H1 (cell line): ENCODE measurements at regions not wholly inside any gene's neighbourhood (a gene's known extent, or its start where the extent isn't known, plus 50 kb on each side); places are given as distances from the start of the nearest gene placed in this dataset.

ENCODE experiments used
- CTCF ChIA-PET: fragments of 300-600 bp; sonication (Branson Sonifier 250); formaldehyde crosslinking; loops from one replicate; lab custom pipeline; 2021; ENCODE audit not compliant: partially characterized antibody; lab: Charles Lee
- POLR2A ChIA-PET: fragments of 300-600 bp; sonication (Branson Sonifier 250); formaldehyde crosslinking; loops from one replicate; lab custom pipeline; 2021; ENCODE audit warnings: inconsistent platforms; ENCODE audit not compliant: partially characterized antibody; lab: Charles Lee
- DNase-seq, 2 experiments: peaks; one replicate each; pipeline versions ENCODE4 v3.0.0 to v3.0.0-alpha.2; 2010 to 2022; ENCODE audit warnings: low spot score in 2 of 2, low read depth in 1 of 2, mixed read lengths in 1 of 2
- FAIRE-seq: peaks from 2 replicates; lab custom pipeline; 2011; peaks lifted over from hg19 to GRCh38; lab: Jason Lieb, UNC
- H2AFZ ChIP-seq: 2 replicates; pipeline ENCODE4 v1.8.1; 2012; ENCODE audit warnings: low read length, inconsistent platforms
- H2AK5ac ChIP-seq: 2 replicates; pipeline ENCODE4 v1.6.1; 2013; ENCODE audit warnings: low read depth, low read length
- H2BK120ac ChIP-seq: replicated peaks from 2 replicates; pipeline ENCODE3; 2013; ENCODE audit warnings: low read depth, low read length, inconsistent platforms
- H2BK12ac ChIP-seq: 2 replicates; pipeline ENCODE4 v1.6.1; 2013; ENCODE audit warnings: low read depth, low read length
- H2BK15ac ChIP-seq: 2 replicates; pipeline ENCODE4 v1.6.1; 2013; ENCODE audit warnings: low read length
- H2BK20ac ChIP-seq: 2 replicates; pipeline ENCODE4 v1.6.1; 2013; ENCODE audit warnings: low read length
- H2BK5ac ChIP-seq: 2 replicates; pipeline ENCODE4 v1.6.1; 2013; ENCODE audit warnings: low read depth, low read length
- H3K14ac ChIP-seq: 2 replicates; pipeline ENCODE4 v1.6.1; 2013; ENCODE audit warnings: inconsistent platforms; ENCODE audit not compliant: insufficient read length
- H3K18ac ChIP-seq: 2 replicates; pipeline ENCODE4 v1.6.1; 2013; ENCODE audit warnings: low read length; ENCODE audit errors: extremely low read depth
- H3K23ac ChIP-seq: 2 replicates; pipeline ENCODE4 v1.6.1; 2013; ENCODE audit warnings: inconsistent platforms; ENCODE audit not compliant: insufficient read length
- H3K23me2 ChIP-seq: 2 replicates; pipeline ENCODE4 v1.6.1; 2013; ENCODE audit warnings: low read depth, low read length
- H3K27ac ChIP-seq: 2 replicates; pipeline ENCODE4 v1.6.1; 2011; ENCODE audit warnings: low read depth, low read length, inconsistent platforms
- H3K27me3 ChIP-seq, 4 experiments: replicated peaks in 1 of 4; 1 replicate in 1 of 4; 2 replicates in 3 of 4; pipeline versions ENCODE4 v1.6.1 to v1.8.1; 2011 to 2013; ENCODE audit warnings: low read length in 3 of 4, mild to moderate bottlenecking in 3 of 4, inconsistent platforms in 2 of 4, mixed read lengths in 2 of 4, moderate library complexity in 1 of 4; ENCODE audit not compliant: control insufficient read depth in 3 of 4, insufficient read depth in 3 of 4; ENCODE audit errors: extremely low read depth in 1 of 4
- H3K36me3 ChIP-seq, 4 experiments: 2 replicates each; pipeline versions ENCODE4 v1.6.1 to v1.8.1; 2011 to 2013; ENCODE audit warnings: mild to moderate bottlenecking in 4 of 4, low read length in 3 of 4, moderate library complexity in 2 of 4, control low read depth in 1 of 4, inconsistent platforms in 1 of 4; ENCODE audit not compliant: insufficient read depth in 4 of 4, control insufficient read depth in 2 of 4
- H3K4ac ChIP-seq: replicated peaks from 2 replicates; pipeline ENCODE3; 2013; ENCODE audit warnings: low read length, low read depth, mixed read lengths, inconsistent platforms; ENCODE audit not compliant: insufficient read length
- H3K4me1 ChIP-seq, 4 experiments: replicated peaks in 1 of 4; 1 replicate in 1 of 4; 2 replicates in 3 of 4; pipeline versions ENCODE4 v1.6.1 to v1.8.1; 2011 to 2013; ENCODE audit warnings: low read length in 3 of 4, inconsistent platforms in 2 of 4, mixed read lengths in 1 of 4; ENCODE audit not compliant: insufficient read depth in 4 of 4, control insufficient read depth in 3 of 4
- H3K4me2 ChIP-seq, 2 experiments: 2 replicates each; pipeline versions ENCODE4 v1.6.1 to v1.8.1; 2011 to 2013; ENCODE audit warnings: low read depth in 2 of 2, low read length in 2 of 2, control low read depth in 1 of 2, inconsistent platforms in 1 of 2, mild to moderate bottlenecking in 1 of 2; ENCODE audit not compliant: insufficient read depth in 1 of 2
- H3K4me3 ChIP-seq, 4 experiments: fragments of 200-600, 300-600 bp in 1 of 4; sonication (generic), shearing (Covaris generic), sonication (Bioruptor Twin) in 1 of 4; 2 replicates each; pipeline versions ENCODE4 v1.5.1 to v1.8.1; 2011 to 2016; ENCODE audit warnings: low read length in 4 of 4, low read depth in 3 of 4, control low read depth in 2 of 4, inconsistent platforms in 2 of 4, mild to moderate bottlenecking in 2 of 4, mixed read lengths in 1 of 4, moderate library complexity in 1 of 4; ENCODE audit not compliant: insufficient read depth in 2 of 4; ENCODE audit errors: extremely low read depth in 1 of 4
- H3K56ac ChIP-seq: replicated peaks from 2 replicates; pipeline ENCODE3; 2013; ENCODE audit warnings: low read depth, mild to moderate bottlenecking, mixed read lengths, low read length, inconsistent platforms; ENCODE audit not compliant: insufficient read length
- H3K79me1 ChIP-seq: 2 replicates; pipeline ENCODE4 v1.6.1; 2013; ENCODE audit warnings: low read depth, low read length, control low read depth
- H3K79me2 ChIP-seq, 2 experiments: 2 replicates each; pipeline versions ENCODE4 v1.6.1 to v1.8.1; 2012 to 2013; ENCODE audit warnings: low read length in 2 of 2, mild to moderate bottlenecking in 2 of 2, inconsistent platforms in 1 of 2; ENCODE audit not compliant: insufficient read depth in 2 of 2, control insufficient read depth in 1 of 2
- H3K9ac ChIP-seq, 4 experiments: replicated peaks in 1 of 4; 1 replicate in 1 of 4; 2 replicates in 3 of 4; pipeline versions ENCODE4 v1.6.1 to v1.8.1; 2011 to 2013; ENCODE audit warnings: low read depth in 3 of 4, low read length in 3 of 4, control low read depth in 2 of 4, mild to moderate bottlenecking in 2 of 4, moderate library complexity in 2 of 4, inconsistent platforms in 1 of 4; ENCODE audit errors: extremely low read depth in 1 of 4
- H3K9me3 ChIP-seq, 2 experiments: 2 replicates each; pipeline versions ENCODE4 v1.6.1 to v1.8.1; 2012 to 2013; ENCODE audit warnings: mild to moderate bottlenecking in 2 of 2, moderate library complexity in 2 of 2, control low read depth in 1 of 2, inconsistent platforms in 1 of 2, low read depth in 1 of 2, low read length in 1 of 2, mixed read lengths in 1 of 2; ENCODE audit not compliant: insufficient read depth in 2 of 2
- H4K20me1 ChIP-seq, 2 experiments: replicated peaks in 1 of 2; 2 replicates each; pipeline versions ENCODE3 to v1.8.1; 2011 to 2013; ENCODE audit warnings: inconsistent platforms in 2 of 2, low read length in 2 of 2, mild to moderate bottlenecking in 1 of 2; ENCODE audit not compliant: insufficient read depth in 2 of 2, control insufficient read depth in 1 of 2
- H4K5ac ChIP-seq: 2 replicates; pipeline ENCODE4 v1.6.1; 2013; ENCODE audit warnings: low read length, low read depth, mixed read lengths, inconsistent platforms; ENCODE audit not compliant: insufficient read length
- H4K8ac ChIP-seq: 2 replicates; pipeline ENCODE4 v1.8.0; 2013; ENCODE audit warnings: mild to moderate bottlenecking, moderate library complexity, low read length, inconsistent platforms; ENCODE audit not compliant: insufficient read depth; ENCODE audit errors: extremely low read depth
- H4K91ac ChIP-seq: replicated peaks from 2 replicates; pipeline ENCODE3; 2013; ENCODE audit warnings: low read length, mixed read lengths, inconsistent platforms; ENCODE audit not compliant: insufficient read length
- ASH2L ChIP-seq: fragments of 200-600, 300-600 bp; sonication (generic); IDR thresholded peaks from one replicate; pipeline ENCODE4 v1.7.1; 2017; ENCODE audit warnings: low read length
- CHD2 ChIP-seq: IDR thresholded peaks from 2 replicates; pipeline ENCODE4 v1.6.1; 2012; ENCODE audit warnings: low read length, improper control_type of control experiment
- KDM1A ChIP-seq: fragments of 200-600, 300-600 bp; sonication (generic); IDR thresholded peaks from 2 replicates; pipeline ENCODE4 v1.7.1; 2016; ENCODE audit warnings: mild to moderate bottlenecking, low read length, borderline replicate concordance
- MAFK ChIP-seq: IDR thresholded peaks from 2 replicates; pipeline ENCODE4 v1.6.1; 2012; ENCODE audit warnings: low read depth, mild to moderate bottlenecking, improper control_type of control experiment, low read length
- RNF2 ChIP-seq: fragments of 200-900, 300-1000 bp; sonication (generic); IDR thresholded peaks from 2 replicates; pipeline ENCODE4 v1.7.1; 2016; ENCODE audit warnings: borderline replicate concordance, low read depth, mild to moderate bottlenecking, antibody characterized with exemption, low read length; ENCODE audit not compliant: poor library complexity, severe bottlenecking; ENCODE audit errors: missing control alignments
- SRF ChIP-seq: IDR thresholded peaks from 2 replicates; pipeline ENCODE4 v1.6.1; 2011; ENCODE audit warnings: mild to moderate bottlenecking, low read depth, low read length, moderate library complexity
- SUZ12 ChIP-seq: fragments of 200-600 bp; sonication (generic); IDR thresholded peaks from 2 replicates; pipeline ENCODE4 v1.6.1; 2012; ENCODE audit warnings: mild to moderate bottlenecking, inconsistent platforms, low read length, moderate library complexity, mixed read lengths
- TAF1 ChIP-seq: IDR thresholded peaks from 2 replicates; pipeline ENCODE4 v1.6.1; 2011; ENCODE audit warnings: mild to moderate bottlenecking, low read depth, low read length
- TAF7 ChIP-seq: optimal IDR thresholded peaks from 2 replicates; pipeline ENCODE3; 2011; ENCODE audit warnings: low read depth, mild to moderate bottlenecking, inconsistent platforms, low read length, moderate library complexity, borderline replicate concordance
- TCF12 ChIP-seq: IDR thresholded peaks from 2 replicates; pipeline ENCODE4 v1.6.1; 2011; ENCODE audit warnings: low read depth, mild to moderate bottlenecking, low read length
- WGBS, 2 experiments: shearing (Covaris generic) in 1 of 2; methylation state at CpG; one replicate each; pipeline versions ENCODE4 v1.1.6 to v1.1.7; 2013 to 2015; ENCODE audit warnings: low lambda C conversion rate in 2 of 2, mixed read lengths in 2 of 2, inconsistent platforms in 1 of 2, low coverage in 1 of 2, missing lambda C conversion rate in 1 of 2; ENCODE audit not compliant: insufficient replicate concordance in 2 of 2, insufficient coverage in 1 of 2, insufficient read length in 1 of 2; ENCODE audit errors: extremely low coverage in 1 of 2, missing lambda C conversion rate in 1 of 2; 5-methylcytosine and 5-hydroxymethylcytosine counted together
- TF ChIP-seq, protein P1 (sequence below): IDR thresholded peaks from 2 replicates; pipeline ENCODE4 v1.6.1; 2012; ENCODE audit warnings: low read length, inconsistent platforms
- TF ChIP-seq, protein P2 (sequence below): IDR thresholded peaks from 2 replicates; pipeline ENCODE4 v1.6.1; 2012; ENCODE audit warnings: inconsistent platforms

GRCh38 chr4:126027601-126028000 lies 712.8 kb downstream of the FAT4 start:
- ChIA-PET CTCF (no interaction called here), POLR2A (no interaction called here)
- Histone ChIP-seq H3K9ac (no peak overlapping the region), H2AFZ (no peak overlapping the region), H2BK15ac (no peak overlapping the region), H3K23ac (no peak overlapping the region), H3K23me2 (no peaks in the 10 kb centered on the region; the same call in 1 of the 2 replicates), H3K14ac (no peak overlapping the region), H3K27me3 (no peaks in the 10 kb centered on the region), H4K8ac (no peak overlapping the region), H3K4ac (no peak overlapping the region), H3K18ac (no peak overlapping the region), H3K9me3 (peaks cover 10 to 12% of the 10 kb centered on the region in 2 experiments; a peak in 3 of 4 replicates), H3K79me1 (no peaks in the 10 kb centered on the region), H2BK12ac (no peak overlapping the region), H3K27ac (no peak overlapping the region), H4K91ac (no peak overlapping the region), H3K4me1 (no peaks in the 10 kb centered on the region), H4K5ac (no peak overlapping the region), H3K4me2 (no peak overlapping the region), H4K20me1 (no peaks in the 10 kb centered on the region), H2BK20ac (no peak overlapping the region), H3K4me3 (no peak overlapping the region), H3K56ac (no peak overlapping the region), H2AK5ac (no peak overlapping the region), H2BK120ac (no peak overlapping the region), H3K79me2 (no peaks in the 10 kb centered on the region), H3K36me3 (no peaks in the 10 kb centered on the region), H2BK5ac (no peak overlapping the region)
- DNase-seq (no peak), FAIRE-seq (no peak)
- TF ChIP-seq SRF: no peak
- TF ChIP-seq TAF7: no peak
- no peak for TF ChIP-seq ASH2L
- no peak for TF ChIP-seq KDM1A
- TF ChIP-seq, protein P1, sequence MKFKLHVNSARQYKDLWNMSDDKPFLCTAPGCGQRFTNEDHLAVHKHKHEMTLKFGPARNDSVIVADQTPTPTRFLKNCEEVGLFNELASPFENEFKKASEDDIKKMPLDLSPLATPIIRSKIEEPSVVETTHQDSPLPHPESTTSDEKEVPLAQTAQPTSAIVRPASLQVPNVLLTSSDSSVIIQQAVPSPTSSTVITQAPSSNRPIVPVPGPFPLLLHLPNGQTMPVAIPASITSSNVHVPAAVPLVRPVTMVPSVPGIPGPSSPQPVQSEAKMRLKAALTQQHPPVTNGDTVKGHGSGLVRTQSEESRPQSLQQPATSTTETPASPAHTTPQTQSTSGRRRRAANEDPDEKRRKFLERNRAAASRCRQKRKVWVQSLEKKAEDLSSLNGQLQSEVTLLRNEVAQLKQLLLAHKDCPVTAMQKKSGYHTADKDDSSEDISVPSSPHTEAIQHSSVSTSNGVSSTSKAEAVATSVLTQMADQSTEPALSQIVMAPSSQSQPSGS: no peak
- TF ChIP-seq SUZ12: no peak
- no peak for TF ChIP-seq CHD2
- no peak for TF ChIP-seq RNF2
- TF ChIP-seq TAF1: no peak
- TF ChIP-seq, protein P2, sequence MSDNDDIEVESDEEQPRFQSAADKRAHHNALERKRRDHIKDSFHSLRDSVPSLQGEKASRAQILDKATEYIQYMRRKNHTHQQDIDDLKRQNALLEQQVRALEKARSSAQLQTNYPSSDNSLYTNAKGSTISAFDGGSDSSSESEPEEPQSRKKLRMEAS: no peak
- TF ChIP-seq MAFK: no peak
- no peak for TF ChIP-seq TCF12
- 78% methylated on average over 2 of the region's 2 CpGs; no CpG with 5 or more reads in 1 of the 2 experiments for WGBS, 2 experiments
